Dendritic cell treated with granulocyte-macrophage colony-stimulating factor and Interleukin-4, amounts not matched to agents 40 ng/mL and 50 ng/mL, for 4 days (primary cell): ENCODE measurements at regions not wholly inside any gene's neighbourhood (a gene's known extent, or its start where the extent isn't known, plus 50 kb on each side); places are given as distances from the start of the nearest gene placed in this dataset.

ENCODE experiments used
- H3K27ac Mint-ChIP-seq: one replicate; pipeline ENCODE4 v1.8.0; 2022; ENCODE audit warnings: mild to moderate bottlenecking, mixed read lengths
- H3K27me3 Mint-ChIP-seq: one replicate; pipeline ENCODE4 v1.8.0; 2022; ENCODE audit warnings: mild to moderate bottlenecking, mixed read lengths
- H3K36me3 Mint-ChIP-seq: one replicate; pipeline ENCODE4 v1.8.0; 2022; ENCODE audit warnings: low read depth, mixed read lengths
- H3K4me1 Mint-ChIP-seq: one replicate; pipeline ENCODE4 v1.8.0; 2022; ENCODE audit warnings: low read depth, mixed read lengths
- H3K4me3 Mint-ChIP-seq: one replicate; pipeline ENCODE4 v1.8.0; 2022; ENCODE audit warnings: mild to moderate bottlenecking, moderate library complexity, mixed read lengths
- H3K9me3 Mint-ChIP-seq: one replicate; pipeline ENCODE4 v1.8.0; 2022; ENCODE audit warnings: mixed read lengths
- intact Hi-C: fragments of 100-400 bp; cut with micrococcal nuclease; formaldehyde crosslinking; loops from one replicate; pipeline ENCODE4 v1.15.0; 2022

DNA sequence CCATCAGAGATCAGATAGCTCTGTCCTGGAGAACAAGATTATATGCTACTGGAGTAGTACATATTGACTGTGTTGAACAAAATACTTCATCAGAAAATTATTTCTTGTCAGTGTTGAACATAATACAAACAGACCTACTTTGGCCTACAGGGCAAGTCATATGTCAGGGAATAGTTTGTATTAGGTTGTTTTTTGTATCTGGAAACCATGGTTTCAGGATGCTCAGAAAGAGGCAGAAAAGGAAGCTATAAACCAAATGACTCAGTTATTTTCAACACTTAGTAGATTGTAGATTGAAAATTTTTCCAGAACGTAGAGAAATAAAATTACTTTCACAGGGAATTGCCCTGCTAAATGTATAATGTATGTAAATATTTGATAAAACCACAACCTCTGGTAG lies 198.4 kb downstream of the CYB561 start:
- no peak overlapping the region for H3K27ac Mint-ChIP-seq
- H3K9me3 Mint-ChIP-seq: peaks cover 11% of the 10 kb centered on the region
- H3K36me3 Mint-ChIP-seq: no peaks in the 10 kb centered on the region
- no peaks in the 10 kb centered on the region for H3K27me3 Mint-ChIP-seq
- intact Hi-C loops: no loop called here
- no peak overlapping the region for H3K4me3 Mint-ChIP-seq
- peaks cover 5% of the 10 kb centered on the region for H3K4me1 Mint-ChIP-seq

DNA sequence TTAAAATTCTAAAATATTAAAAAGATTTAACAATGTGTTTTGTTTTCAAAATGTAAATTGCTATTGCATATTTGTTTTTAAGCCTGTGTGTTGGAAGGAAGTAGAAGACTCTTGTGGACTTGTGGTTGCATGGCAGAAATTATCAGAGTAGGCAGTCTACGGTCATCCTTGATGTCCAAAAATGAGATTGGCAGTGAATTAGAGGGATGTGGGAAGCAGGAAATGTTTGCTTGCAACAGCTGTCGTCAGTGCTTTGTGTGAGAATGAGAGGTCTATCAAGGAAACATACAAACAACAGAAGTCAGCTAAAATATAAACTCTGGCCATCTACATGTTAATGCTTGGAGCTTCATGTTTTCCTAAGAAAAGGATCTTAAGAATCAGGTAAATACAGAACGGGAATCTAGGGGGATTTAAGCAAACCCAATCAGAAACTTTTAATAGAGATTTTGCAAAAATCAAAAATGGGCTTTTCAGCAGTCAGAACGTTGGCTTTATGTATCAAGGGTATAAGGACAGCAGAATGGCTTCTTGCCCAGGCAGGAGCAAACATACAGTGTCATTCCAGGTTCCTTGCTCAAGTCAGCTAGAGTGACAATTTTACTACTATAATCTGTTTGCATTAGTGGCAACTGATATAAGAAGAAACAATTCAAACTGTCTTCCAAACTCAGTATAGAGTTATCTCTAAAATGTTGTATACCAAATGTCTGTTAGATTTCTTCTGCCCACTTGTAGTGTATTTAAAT lies 196.7 kb downstream of the CYB561 start:
- Mint-ChIP-seq H3K36me3 (no peaks in the 10 kb centered on the region), H3K27ac (no peak overlapping the region), H3K9me3 (peaks cover 5% of the 10 kb centered on the region), H3K4me3 (no peak overlapping the region), H3K27me3 (no peaks in the 10 kb centered on the region), H3K4me1 (peaks cover 5% of the 10 kb centered on the region)
- intact Hi-C loops: no loop called here

DNA sequence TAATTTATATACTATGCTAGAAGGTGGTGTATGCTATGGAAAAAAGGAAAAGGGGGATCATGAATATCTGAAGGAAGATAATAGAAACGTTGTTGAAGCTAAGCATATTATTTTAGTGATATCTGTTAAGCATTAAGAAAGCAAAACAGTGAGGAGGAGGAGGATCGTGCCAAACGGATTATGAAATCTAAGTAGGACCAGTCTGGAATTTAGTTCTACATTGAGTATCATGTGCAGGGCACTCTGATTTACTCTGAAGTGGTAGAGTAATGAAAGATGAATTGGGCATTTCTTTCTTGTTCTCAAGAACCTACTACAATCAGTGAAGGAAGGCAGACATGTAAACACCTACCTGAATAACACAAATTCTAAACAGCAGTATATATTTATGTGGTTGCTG lies 195.3 kb downstream of the CYB561 start:
- H3K27ac Mint-ChIP-seq: no peak overlapping the region
- intact Hi-C loops: no loop called here
- H3K27me3 Mint-ChIP-seq: no peaks in the 10 kb centered on the region
- no peaks in the 10 kb centered on the region for H3K36me3 Mint-ChIP-seq
- peaks cover 5% of the 10 kb centered on the region for H3K4me1 Mint-ChIP-seq
- no peak overlapping the region for H3K4me3 Mint-ChIP-seq
- peaks cover 12% of the 10 kb centered on the region for H3K9me3 Mint-ChIP-seq

DNA sequence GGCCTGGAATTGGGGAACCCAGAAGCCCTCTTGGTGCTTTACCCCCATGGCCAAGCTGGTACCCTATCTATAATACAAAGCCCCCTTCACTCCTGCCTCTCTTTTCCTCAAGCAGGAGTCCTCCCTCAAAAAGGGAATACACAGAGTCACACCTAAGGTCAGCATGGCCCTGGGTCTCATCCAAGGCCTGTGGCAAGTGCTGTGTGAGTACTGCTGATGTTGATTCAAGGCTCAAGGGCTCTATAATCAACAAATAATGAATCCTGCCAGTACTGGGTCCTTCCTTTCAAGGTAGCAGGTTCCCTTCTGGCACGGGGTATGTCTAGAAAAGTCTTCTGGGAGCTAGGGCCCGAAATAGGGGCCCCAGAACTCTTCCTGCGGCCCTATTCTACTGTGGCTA lies 187.3 kb downstream of the CYB561 start:
- intact Hi-C loops: no loop called here
- Mint-ChIP-seq H3K4me1 (peaks cover 9% of the 10 kb centered on the region), H3K27ac (no peak overlapping the region), H3K9me3 (peaks cover 17% of the 10 kb centered on the region), H3K27me3 (no peaks in the 10 kb centered on the region), H3K36me3 (no peaks in the 10 kb centered on the region), H3K4me3 (no peak overlapping the region)

DNA sequence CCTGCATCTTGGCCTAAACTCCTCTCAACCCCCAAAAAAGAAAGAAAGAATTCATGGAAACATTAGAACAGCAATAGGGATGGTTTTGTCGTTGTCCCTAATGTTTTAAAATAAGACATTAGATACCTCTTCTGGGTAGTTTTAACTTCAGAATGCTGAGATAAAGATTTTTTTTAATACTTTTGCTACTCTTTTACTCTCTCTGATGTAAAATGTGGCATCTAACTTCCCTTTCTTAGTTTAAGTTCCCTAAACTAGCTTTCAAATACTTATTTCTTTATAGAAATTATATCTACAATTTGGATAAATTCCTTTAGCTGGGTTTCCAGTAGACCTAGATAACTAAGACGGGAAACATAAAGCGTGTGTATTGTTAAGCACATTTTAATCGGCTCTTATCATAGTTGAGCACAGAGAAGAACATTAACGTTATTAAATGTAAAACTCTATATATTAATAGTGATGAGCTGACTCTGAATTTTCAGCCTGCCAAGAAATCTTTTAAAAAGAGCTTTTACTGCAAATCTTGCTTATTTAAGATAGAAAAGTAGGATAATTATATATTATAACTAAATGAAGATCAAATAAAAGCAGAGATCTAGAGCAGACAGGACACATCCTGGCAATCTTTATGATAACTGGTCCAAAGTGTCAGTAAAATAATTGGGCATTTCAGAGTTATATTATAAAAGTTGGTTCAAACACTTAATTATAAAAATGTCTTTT lies 183.2 kb downstream of the CYB561 start:
- intact Hi-C loops: no loop called here
- no peak overlapping the region for H3K4me3 Mint-ChIP-seq
- H3K4me1 Mint-ChIP-seq: peaks cover 9% of the 10 kb centered on the region
- H3K36me3 Mint-ChIP-seq: no peaks in the 10 kb centered on the region
- H3K9me3 Mint-ChIP-seq: no peaks in the 10 kb centered on the region
- no peaks in the 10 kb centered on the region for H3K27me3 Mint-ChIP-seq
- peak overlapping the region; percentile 76 for H3K27ac Mint-ChIP-seq

DNA sequence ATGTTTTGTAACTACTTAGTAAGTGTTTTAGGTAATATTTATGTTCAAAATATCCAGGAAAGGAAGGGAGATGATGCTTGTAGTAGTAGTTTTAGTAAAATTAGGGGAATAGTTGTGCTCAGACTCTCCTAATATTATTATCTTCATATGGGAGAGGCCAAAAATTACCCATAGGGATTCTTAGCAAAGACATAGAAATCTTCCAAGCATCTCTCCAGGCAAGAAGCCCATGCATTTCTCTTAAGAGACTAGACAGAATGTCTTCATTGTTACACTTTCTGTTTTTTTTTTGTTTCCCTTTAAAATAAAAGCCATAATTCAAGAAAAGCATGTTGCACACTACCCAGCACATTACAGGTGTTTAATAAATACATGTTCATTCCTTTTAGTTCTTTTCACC lies 180.6 kb downstream of the CYB561 start:
- no peaks in the 10 kb centered on the region for H3K9me3 Mint-ChIP-seq
- intact Hi-C loops: no loop called here
- peaks cover 9% of the 10 kb centered on the region for H3K4me1 Mint-ChIP-seq
- no peaks in the 10 kb centered on the region for H3K36me3 Mint-ChIP-seq
- no peak overlapping the region for H3K4me3 Mint-ChIP-seq
- H3K27ac Mint-ChIP-seq: no peak overlapping the region
- H3K27me3 Mint-ChIP-seq: no peaks in the 10 kb centered on the region

DNA sequence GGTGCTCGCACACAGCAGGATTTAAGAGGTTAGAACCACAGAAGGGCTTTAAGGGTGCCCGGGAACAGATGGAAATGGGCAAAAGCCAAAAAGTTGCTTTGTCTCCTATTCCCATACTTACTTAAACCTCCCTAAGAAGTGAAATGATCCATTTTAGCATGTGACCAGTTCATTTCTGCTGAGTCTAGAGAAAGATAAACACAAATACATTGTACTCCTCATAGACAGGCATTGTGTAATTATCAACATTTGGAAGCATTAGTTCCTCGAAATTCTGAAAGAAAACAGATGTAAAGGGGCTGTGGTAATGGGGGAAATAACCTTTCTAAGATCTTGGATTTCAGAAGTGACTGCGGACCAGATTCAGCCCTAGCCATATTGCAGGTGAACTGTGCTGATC lies 178.3 kb downstream of the CYB561 start:
- no peaks in the 10 kb centered on the region for H3K9me3 Mint-ChIP-seq
- intact Hi-C loops: no loop called here
- no peaks in the 10 kb centered on the region for H3K27me3 Mint-ChIP-seq
- H3K4me3 Mint-ChIP-seq: no peak overlapping the region
- H3K36me3 Mint-ChIP-seq: no peaks in the 10 kb centered on the region
- H3K27ac Mint-ChIP-seq: no peak overlapping the region
- peaks cover under 1% of the 10 kb centered on the region for H3K4me1 Mint-ChIP-seq

DNA sequence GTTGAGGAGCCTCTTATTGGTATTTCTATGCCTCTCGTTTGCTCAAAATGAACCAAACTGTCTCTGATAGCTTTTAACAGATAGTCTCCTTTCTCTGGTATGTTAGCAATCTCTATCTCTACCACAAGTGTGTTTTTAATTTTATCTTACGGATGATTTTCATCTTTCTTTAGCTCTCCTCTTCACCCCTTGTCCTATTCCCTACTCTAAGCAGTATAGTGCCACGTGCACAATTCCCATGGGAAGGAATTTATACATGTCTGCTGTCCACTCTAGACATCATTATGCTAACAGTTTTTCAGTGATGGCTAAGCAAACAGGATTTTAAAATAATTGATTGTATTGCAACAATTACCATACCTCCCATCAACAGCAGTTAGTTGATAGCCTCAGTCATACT lies 177.3 kb downstream of the CYB561 start:
- H3K9me3 Mint-ChIP-seq: no peaks in the 10 kb centered on the region
- H3K36me3 Mint-ChIP-seq: no peaks in the 10 kb centered on the region
- no peak overlapping the region for H3K27ac Mint-ChIP-seq
- intact Hi-C loops: no loop called here
- no peaks in the 10 kb centered on the region for H3K27me3 Mint-ChIP-seq
- no peak overlapping the region for H3K4me3 Mint-ChIP-seq
- H3K4me1 Mint-ChIP-seq: no peaks in the 10 kb centered on the region

DNA sequence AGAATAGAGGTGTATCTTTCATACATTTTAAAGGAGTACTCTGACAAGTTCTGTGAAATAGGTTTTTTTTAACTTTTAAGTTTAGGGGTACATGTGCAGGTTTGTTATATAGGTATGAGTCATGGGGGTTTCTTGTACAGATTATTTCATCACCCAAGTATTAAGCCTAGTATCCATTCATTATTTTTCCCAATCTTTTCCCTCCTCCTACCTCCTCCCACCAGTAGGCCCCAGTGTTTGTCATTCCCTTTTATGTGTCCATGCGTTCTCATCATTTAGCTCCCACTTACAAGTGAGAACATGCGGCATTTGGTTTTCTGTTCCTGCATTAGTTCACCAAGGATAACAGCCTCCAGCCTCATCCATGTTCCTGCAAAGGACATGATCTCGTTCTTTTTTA lies 175.5 kb downstream of the CYB561 start:
- Mint-ChIP-seq H3K27ac (no peak overlapping the region), H3K27me3 (no peaks in the 10 kb centered on the region), H3K4me1 (peaks cover 4% of the 10 kb centered on the region), H3K36me3 (no peaks in the 10 kb centered on the region), H3K4me3 (no peak overlapping the region), H3K9me3 (no peaks in the 10 kb centered on the region)
- intact Hi-C loops: loop anchor here (10.0 kb wide), 1 partner anchor 76 kb away; no protein-coding TSS in a partner anchor

DNA sequence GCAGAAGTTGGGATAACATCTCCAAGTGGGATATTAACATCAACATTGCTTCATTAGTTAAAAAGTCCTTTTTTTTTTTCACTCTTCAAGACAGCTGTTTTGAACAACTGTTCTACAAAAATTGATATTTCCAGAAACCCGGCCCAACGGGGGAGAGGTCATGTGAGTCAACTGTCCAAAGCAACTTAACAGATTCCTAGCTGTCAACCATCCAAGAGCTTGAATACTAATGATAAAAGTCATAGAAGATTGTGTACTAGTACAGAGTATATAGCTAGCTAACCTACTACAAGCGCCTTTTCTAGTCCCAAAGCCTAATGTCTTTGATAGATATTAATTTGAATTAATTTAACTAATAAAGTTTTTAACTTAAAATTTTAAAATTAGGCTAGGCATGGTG lies 172.0 kb downstream of the CYB561 start:
- Mint-ChIP-seq H3K27me3 (no peaks in the 10 kb centered on the region), H3K27ac (no peak overlapping the region)
- intact Hi-C loops: loop anchor here (10.0 kb wide), 1 partner anchor 79 kb away; no protein-coding TSS in a partner anchor

DNA sequence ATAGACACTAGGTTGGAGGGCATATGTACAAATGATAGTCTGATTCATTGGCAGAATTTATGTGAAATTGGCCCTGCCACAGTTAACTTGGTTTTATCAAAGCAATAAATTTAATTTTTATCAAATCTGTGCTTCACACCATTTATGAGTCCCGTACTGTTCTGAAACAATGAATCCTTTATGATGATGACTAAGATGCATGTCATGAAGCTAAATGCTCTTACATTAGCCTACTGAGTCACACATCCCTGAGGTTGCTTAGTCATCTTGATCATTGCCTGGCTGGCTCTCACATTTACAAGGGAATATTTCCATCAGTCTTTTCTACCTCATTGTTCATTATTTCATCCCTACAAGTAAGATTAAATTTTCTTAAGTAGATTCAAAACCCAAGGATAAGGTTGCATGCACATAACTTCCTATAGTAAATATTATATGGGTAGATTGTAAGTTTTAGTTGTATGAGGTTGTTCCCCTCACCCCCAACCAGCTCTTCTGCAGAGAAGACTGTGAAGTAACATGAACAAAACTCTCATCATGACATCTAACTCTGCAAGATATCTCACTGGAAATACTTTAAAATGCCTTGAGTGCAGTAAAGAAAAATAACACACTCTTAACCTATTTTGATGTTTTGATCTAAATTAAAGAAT lies 170.7 kb downstream of the CYB561 start:
- Mint-ChIP-seq H3K9me3 (no peaks in the 10 kb centered on the region), H3K27me3 (no peaks in the 10 kb centered on the region), H3K36me3 (no peaks in the 10 kb centered on the region), H3K4me3 (no peak overlapping the region), H3K27ac (no peak overlapping the region), H3K4me1 (peaks cover 34% of the 10 kb centered on the region)
- intact Hi-C loops: loop anchor here (10.0 kb wide), 1 partner anchor 81 kb away; no protein-coding TSS in a partner anchor

More for the DNA sequence above, 172.0 kb downstream of the CYB561 start:
- Mint-ChIP-seq H3K9me3 (no peaks in the 10 kb centered on the region), H3K4me1 (peaks cover 21% of the 10 kb centered on the region), H3K36me3 (no peaks in the 10 kb centered on the region), H3K4me3 (no peak overlapping the region)

DNA sequence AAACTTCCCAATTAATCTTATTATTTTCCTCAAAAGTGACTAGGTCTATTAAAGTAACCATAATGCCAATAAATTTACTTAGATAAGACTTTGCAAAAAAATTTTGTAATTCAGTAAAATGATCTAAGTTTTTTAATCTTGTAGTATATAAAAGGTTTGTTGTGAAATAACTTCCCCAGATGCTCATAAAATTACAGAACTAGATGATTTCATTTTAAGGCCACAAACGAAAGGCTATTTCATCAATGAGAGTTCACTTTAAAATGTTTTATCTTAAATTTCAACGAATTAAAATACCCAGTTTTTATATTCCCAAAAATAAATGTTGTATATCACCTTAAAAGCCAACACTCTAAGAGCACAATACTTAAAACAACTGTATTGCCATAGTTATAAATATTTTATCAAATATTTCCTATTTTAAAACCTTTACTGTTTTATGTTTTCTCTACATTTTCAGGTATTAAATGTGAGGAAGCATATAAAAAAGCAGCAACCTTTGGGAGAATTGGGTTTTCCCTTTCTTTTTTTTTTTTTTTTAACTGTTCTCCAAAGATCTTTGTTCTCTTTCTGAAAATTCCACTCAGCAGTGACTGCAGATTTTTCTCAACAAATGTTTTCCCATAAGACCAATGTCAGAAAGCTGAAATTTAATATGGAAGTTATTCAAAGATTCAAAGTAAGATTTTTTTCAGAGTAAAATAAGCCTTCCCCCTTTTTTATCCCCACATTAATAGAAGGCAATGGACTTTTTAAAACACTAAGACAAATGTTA lies 169.9 kb downstream of the CYB561 start:
- H3K36me3 Mint-ChIP-seq: no peaks in the 10 kb centered on the region
- no peak overlapping the region for H3K27ac Mint-ChIP-seq
- H3K9me3 Mint-ChIP-seq: no peaks in the 10 kb centered on the region
- H3K4me1 Mint-ChIP-seq: peaks cover 39% of the 10 kb centered on the region
- intact Hi-C loops: loop anchor here (10.0 kb wide), 1 partner anchor 81 kb away; no protein-coding TSS in a partner anchor
- no peaks in the 10 kb centered on the region for H3K27me3 Mint-ChIP-seq
- no peak overlapping the region for H3K4me3 Mint-ChIP-seq

DNA sequence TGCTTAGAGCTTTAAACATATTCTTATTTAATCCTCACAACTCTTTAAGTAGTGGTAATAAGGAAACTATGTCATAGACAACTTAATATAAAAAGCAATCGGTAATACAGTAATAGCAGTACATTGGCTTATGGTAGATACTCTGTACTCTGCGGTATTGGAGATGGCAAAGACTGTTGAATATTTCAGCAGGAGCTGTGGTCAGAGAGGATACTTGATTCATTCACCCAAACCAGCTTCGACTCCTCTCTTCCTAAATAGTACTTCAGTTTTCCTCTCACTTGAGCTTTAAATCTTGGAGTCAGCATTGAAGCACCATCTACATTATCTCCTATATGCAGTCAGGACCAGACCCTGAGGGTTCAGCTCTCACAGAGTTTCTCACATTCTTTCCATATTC lies 169.3 kb downstream of the CYB561 start:
- H3K27ac Mint-ChIP-seq: no peak overlapping the region
- H3K36me3 Mint-ChIP-seq: no peaks in the 10 kb centered on the region
- H3K4me1 Mint-ChIP-seq: peaks cover 39% of the 10 kb centered on the region
- H3K4me3 Mint-ChIP-seq: no peak overlapping the region
- H3K27me3 Mint-ChIP-seq: no peaks in the 10 kb centered on the region
- H3K9me3 Mint-ChIP-seq: no peaks in the 10 kb centered on the region
- intact Hi-C loops: loop anchor here (10.0 kb wide), 1 partner anchor 82 kb away; no protein-coding TSS in a partner anchor
